DOHH2 (cell line): ENCODE measurements at regions not wholly inside any gene's neighbourhood (a gene's known extent, or its start where the extent isn't known, plus 50 kb on each side); places are given as distances from the start of the nearest gene placed in this dataset.

Source experiments
- CTCF ChIP-seq: fragments of 200-600 bp; sonication (generic); IDR thresholded peaks from one replicate; pipeline ENCODE4 v1.5.1; 2014; ENCODE audit warnings: antibody characterized with exemption, mild to moderate bottlenecking, low read depth, low read length; ENCODE audit not compliant: poor library complexity, severe bottlenecking
- EZH2phosphoT487 ChIP-seq: fragments of 200-600 bp; sonication (generic); IDR thresholded peaks from 2 replicates; pipeline ENCODE4 v1.6.1; 2017; ENCODE audit warnings: borderline replicate concordance, mild to moderate bottlenecking, antibody characterized with exemption, low read length, moderate library complexity, mixed read lengths

DNA sequence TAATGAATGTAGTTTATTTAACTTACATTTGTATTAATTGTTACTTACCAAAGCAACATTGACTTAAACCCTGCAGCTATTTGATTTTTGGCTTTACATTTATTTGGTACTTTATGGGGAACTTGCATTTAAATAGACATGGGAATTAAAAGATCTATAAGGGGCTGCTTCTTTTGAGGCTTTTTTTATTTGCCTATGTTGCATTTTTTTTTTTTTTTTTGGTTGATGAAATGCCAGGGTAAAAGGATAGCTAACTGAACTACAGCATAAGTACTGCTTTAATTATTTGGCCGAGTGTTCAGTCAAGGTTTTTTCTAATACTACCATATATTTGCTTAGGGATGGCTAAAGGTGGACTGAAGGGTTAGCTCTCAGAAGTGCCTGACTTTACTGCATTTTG is 62.5 kb upstream of the CDH4 start:
- TF ChIP-seq CTCF (no peak), EZH2phosphoT487 (no peak)
